A673 (cell line): ENCODE measurements at regions not wholly inside any gene's neighbourhood (a gene's known extent, or its start where the extent isn't known, plus 50 kb on each side); places are given as distances from the start of the nearest gene placed in this dataset.

Source experiments
- BruUV-seq: library from RNA; stranded (reverse); fragments of 400-500 nt; replicated peaks from 2 replicates; lab custom pipeline; 2021; lab: Mats Ljungman, UMichigan
- CTCF ChIA-PET: fragments of 300-600 bp; sonication (Branson Sonifier 250); formaldehyde crosslinking; loops from one replicate; lab custom pipeline; 2022; ENCODE audit warnings: antibody characterized with exemption; lab: Charles Lee
- POLR2A ChIA-PET: fragments of 300-600 bp; sonication (Branson Sonifier 250); formaldehyde crosslinking; loops from one replicate; lab custom pipeline; 2022; ENCODE audit warnings: antibody characterized with exemption; ENCODE audit not compliant: low non-redundant PET; lab: Charles Lee
- DNase-seq: peaks from one replicate; pipeline ENCODE4 v3.0.0-alpha.2; 2015; ENCODE audit warnings: low spot score
- H3K27ac ChIP-seq: fragments of 200-600 bp; sonication (generic); 2 replicates; pipeline ENCODE4 v1.5.1; 2016; ENCODE audit warnings: mixed run types, low read depth, mild to moderate bottlenecking, mixed read lengths, antibody characterized with exemption, low read length; ENCODE audit not compliant: poor library complexity, severe bottlenecking
- H3K27me3 ChIP-seq: fragments of 200-600 bp; sonication (generic); replicated peaks from 2 replicates; pipeline ENCODE4 v1.6.1; 2017; ENCODE audit warnings: mixed run types, low read depth, mild to moderate bottlenecking, mixed read lengths, antibody characterized with exemption, low read length; ENCODE audit not compliant: insufficient read depth, poor library complexity
- H3K36me3 ChIP-seq: fragments of 200-600 bp; sonication (generic); 2 replicates; pipeline ENCODE4 v1.6.1; 2016; ENCODE audit warnings: mixed run types, mild to moderate bottlenecking, mixed read lengths, antibody characterized with exemption, low read length; ENCODE audit not compliant: insufficient read depth, poor library complexity, severe bottlenecking
- H3K4me1 ChIP-seq: fragments of 200-600 bp; sonication (generic); 2 replicates; pipeline ENCODE4 v1.6.1; 2017; ENCODE audit warnings: mixed run types, mild to moderate bottlenecking, mixed read lengths, antibody characterized with exemption, low read length; ENCODE audit not compliant: insufficient read depth, poor library complexity, severe bottlenecking
- H3K4me3 ChIP-seq: fragments of 200-600 bp; sonication (generic); 2 replicates; pipeline ENCODE4 v1.5.1; 2016; ENCODE audit warnings: low read depth, mixed run types, mild to moderate bottlenecking, mixed read lengths, low read length; ENCODE audit not compliant: poor library complexity, severe bottlenecking
- H3K9me3 ChIP-seq: fragments of 200-600 bp; sonication (generic); 2 replicates; pipeline ENCODE4 v1.6.1; 2016; ENCODE audit warnings: mixed run types, low read depth, mild to moderate bottlenecking, mixed read lengths, antibody characterized with exemption, low read length; ENCODE audit not compliant: poor library complexity, severe bottlenecking
- CTCF ChIP-seq: fragments of 300-800, 200-600 bp; sonication (generic); conservative IDR thresholded peaks from 2 replicates; pipeline ENCODE4 v1.5.1; 2017; ENCODE audit warnings: low read depth, mild to moderate bottlenecking, antibody characterized with exemption, low read length, moderate library complexity, mixed read lengths
- EZH2 ChIP-seq: fragments of 200-600 bp; sonication (generic); IDR thresholded peaks from 2 replicates; pipeline ENCODE4 v1.6.1; 2017; ENCODE audit warnings: borderline replicate concordance, low read depth, mild to moderate bottlenecking, mixed read lengths, antibody characterized with exemption, low read length; ENCODE audit not compliant: poor library complexity, severe bottlenecking
- intact Hi-C: fragments of 100-400 bp; cut with micrococcal nuclease; formaldehyde crosslinking; loops from one replicate; pipeline ENCODE4 v1.10.0; 2022; ENCODE audit not compliant: unreplicated experiment

GRCh38 chr12:20175704-20176388 is 192.5 kb upstream of the PDE3A start:
- Histone ChIP-seq H3K4me3 (no peak overlapping the region), H3K4me1 (no peaks in the 10 kb centered on the region), H3K9me3 (no peaks in the 10 kb centered on the region), H3K27ac (no peak overlapping the region), H3K27me3 (peaks cover 2% of the 10 kb centered on the region), H3K36me3 (no peaks in the 10 kb centered on the region)
- POLR2A ChIA-PET, result no interaction called here
- DNase-seq, result no peak
- BruUV-seq, result no TSS peak
- intact Hi-C loops, result no loop called here
- CTCF ChIA-PET, result no interaction called here
- no peak for TF ChIP-seq EZH2
- TF ChIP-seq CTCF, result no peak

DNA sequence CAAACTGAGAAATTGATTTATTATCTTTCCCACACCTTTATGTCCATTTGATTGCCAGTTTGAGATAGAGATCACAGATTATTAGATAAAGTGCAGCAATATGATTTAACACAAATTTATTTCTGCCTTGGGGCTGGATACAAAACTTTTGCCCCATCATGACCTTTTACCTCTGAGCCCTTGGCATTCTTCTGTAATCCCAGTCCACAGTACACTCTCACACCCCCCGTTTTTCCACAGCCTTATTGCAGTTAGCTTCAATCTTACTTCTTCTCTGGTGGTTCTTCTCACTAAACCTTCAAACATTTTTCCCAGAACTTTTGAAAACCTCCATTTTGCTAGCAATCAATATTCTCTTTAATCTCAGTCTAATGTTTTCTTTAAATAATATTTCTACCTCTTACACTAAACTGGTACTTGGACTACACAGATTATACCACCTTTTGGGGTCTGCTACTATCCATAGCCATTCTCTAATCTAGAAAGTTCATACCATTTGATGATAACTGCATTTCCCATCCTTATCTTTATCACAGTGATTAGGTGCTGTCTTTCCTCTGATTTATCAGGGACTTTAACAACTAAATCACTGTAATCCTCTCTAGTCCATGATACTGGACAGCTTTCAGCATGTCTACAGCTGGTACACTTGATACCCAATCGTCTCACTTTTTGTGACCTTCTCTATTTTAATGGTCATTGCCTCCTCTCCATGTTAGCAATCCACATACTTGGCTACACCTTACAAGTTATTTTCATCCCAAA is 186.7 kb upstream of the PDE3A start:
- no peaks in the 10 kb centered on the region for H3K4me1 ChIP-seq
- H3K36me3 ChIP-seq, result no peaks in the 10 kb centered on the region
- CTCF ChIA-PET, result no interaction called here
- no peak for DNase-seq
- H3K4me3 ChIP-seq, result no peak overlapping the region
- no TSS peak for BruUV-seq
- POLR2A ChIA-PET, result no interaction called here
- H3K27me3 ChIP-seq, result peaks cover 4% of the 10 kb centered on the region
- no peaks in the 10 kb centered on the region for H3K9me3 ChIP-seq
- intact Hi-C loops, result no loop called here
- TF ChIP-seq CTCF (no peak), EZH2 (no peak)
- H3K27ac ChIP-seq, result no peak overlapping the region

- no peaks in the 10 kb centered on the region for H3K36me3 ChIP-seq
- CTCF ChIA-PET, result no interaction called here
- no TSS peak for BruUV-seq
- DNase-seq, result no peak
- no peak overlapping the region for H3K27ac ChIP-seq
- H3K9me3 ChIP-seq, result no peaks in the 10 kb centered on the region
- POLR2A ChIA-PET, result interaction anchor here (0.7 kb wide), 1 partner anchor 17 kb away, joined by 3 read pairs; no protein-coding TSS in a partner anchor
- no peak for TF ChIP-seq CTCF
- peaks cover 4% of the 10 kb centered on the region for H3K27me3 ChIP-seq
- H3K4me3 ChIP-seq, result no peak overlapping the region
- H3K4me1 ChIP-seq, result peaks cover 5% of the 10 kb centered on the region
- intact Hi-C loops, result no loop called here
Observed at GRCh38 chr12:20183563-20183962, 184.8 kb upstream of the PDE3A start.
